GM18502 (cell line): ENCODE measurements at regions not wholly inside any gene's neighbourhood (a gene's known extent, or its start where the extent isn't known, plus 50 kb on each side); places are given as distances from the start of the nearest gene placed in this dataset.
"Not testable (repeated sequence)": the region's sequence is repeated elsewhere in the genome, so short reads cannot be mapped to it uniquely, and the experiment has no call there.

Source experiments
- ATAC-seq: cut with Tn5 transposase; IDR thresholded peaks from one replicate; pipeline ENCODE4 v1.9.1; 2021; ENCODE audit warnings: mild to moderate bottlenecking; ENCODE audit not compliant: unreplicated experiment, poor library complexity

DNA sequence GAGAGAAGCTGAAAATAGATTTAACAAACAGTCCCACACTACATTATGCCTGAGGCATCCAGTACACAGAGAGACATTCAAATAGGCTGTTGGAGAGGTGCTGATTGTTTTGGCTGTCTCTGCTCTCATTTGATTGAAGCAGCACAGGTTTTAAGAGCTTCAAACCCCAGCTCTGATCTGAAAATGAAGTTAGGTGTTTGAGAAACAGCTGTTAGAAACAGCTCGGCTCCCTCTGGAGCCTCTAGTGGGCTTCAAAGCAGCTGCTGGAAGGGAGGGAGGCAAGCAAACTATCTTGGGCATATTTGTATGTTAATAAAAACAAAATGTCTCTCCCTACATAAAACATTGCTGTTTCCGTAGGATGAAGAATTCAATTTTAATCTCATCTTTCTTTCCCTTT is 607.3 kb upstream of the GOT2 start:
- ATAC-seq = no peak

DNA sequence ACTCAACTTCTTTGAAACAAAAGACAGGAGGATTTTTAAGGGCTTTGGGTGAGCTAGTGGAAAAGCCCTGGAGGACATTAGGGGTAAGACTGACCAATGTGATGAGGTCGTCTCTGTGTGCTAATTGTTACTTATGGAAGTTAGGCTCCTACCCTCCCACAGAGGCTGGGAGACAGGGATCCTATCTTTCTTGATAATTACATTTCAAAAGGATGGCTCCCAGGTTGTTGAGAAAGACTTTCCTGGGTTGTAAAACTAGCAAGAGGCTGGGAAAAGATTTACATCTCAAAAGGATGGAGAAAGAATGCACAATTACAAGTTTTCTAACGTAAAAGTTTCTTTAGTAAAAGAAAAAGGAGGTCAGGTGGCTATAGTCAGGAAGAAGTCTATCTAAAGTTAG is 605.8 kb upstream of the GOT2 start:
- no peak for ATAC-seq

DNA sequence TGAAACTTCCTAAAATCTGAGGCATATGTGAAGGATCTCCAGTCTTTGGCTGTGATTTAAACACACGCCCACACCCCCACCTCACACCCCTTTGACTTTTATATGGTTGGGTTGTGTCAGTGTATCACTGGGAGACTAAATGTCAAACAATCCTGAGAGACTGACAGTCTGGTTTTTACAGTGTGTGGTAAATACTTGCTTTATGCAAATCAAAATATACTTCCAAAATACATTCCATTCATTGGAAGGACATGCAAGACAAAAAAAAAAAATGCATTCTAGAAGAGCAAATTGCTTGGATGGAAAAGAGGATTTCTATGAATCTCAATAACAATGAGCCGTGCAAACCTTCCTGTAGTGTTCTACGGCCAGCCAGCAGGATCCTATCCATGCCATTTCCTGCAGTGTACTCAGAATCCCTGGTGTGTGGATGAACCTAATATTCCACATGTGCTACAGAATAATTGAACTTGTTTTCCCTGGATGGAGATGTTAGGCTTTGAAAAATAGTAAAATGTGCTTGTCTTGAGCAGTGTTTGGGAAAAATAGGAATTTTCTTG is 602.1 kb upstream of the GOT2 start:
- ATAC-seq = no peak

DNA sequence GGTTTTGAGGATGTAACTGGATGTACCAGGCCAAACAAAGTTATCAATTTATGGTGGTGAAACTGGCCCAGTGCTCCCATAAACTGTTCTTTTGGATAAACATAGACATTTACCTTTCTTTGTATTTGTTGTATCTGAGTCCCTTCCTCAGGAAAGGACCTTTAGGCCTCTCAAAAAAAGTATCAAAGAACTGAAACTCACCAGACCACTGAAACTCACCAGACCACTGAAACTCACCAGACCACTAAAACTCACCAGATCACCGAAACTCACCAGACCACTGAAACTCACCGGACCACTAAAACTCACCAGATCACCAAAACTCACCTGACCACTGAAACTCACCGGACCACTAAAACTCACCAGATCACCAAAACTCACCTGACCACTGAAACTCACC is 597.6 kb upstream of the GOT2 start:
- ATAC-seq = not testable (repeated sequence)

DNA sequence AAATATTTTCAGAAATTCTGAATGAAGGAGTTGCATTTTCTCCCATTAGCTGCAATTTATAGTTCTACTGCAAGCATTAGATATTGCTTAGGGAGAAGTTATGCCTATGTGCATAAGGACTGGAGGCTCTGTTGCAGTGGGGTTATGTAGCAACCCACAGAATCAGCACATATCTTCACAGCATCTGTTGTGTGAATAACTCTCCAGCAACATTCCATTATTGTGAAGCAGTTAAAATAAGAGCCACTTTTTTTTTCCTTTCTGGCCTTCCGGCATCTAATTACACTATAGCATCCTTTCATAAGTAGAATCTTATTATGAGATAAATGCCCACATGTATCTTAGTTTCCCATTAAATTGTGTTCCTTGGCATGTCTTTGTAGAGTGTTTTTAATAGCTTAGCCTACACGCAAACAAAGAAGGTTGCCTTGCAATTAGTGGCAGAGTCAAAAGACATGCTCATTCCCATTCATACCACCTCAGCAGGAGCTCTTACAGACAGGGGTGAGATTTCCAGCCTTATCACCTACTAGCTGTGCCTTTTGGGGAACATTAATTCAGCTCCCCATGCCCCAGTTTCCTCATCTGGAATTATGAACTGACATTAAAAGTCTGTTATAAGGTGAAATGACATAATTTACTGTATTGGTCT is 596.0 kb upstream of the GOT2 start:
- no peak for ATAC-seq

DNA sequence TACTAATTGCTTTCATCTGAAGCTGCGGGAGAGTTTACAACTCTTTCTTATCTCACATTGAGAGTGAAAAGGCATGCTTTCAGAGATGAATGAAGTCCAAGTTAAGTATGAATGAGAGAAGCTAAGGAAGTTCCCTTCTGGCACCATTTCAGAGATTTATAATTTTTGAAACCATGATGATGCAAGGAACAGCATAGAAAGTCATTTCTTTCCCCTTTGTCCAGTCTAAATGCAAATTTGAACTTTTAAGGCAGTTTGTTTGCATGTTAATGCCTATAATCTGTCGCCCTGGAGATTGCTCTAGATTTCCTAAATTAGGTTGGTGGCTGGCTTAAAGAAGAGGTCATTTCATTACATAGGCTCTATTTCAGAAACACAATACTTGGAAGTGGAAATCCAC is 594.8 kb upstream of the GOT2 start:
- no peak for ATAC-seq

DNA sequence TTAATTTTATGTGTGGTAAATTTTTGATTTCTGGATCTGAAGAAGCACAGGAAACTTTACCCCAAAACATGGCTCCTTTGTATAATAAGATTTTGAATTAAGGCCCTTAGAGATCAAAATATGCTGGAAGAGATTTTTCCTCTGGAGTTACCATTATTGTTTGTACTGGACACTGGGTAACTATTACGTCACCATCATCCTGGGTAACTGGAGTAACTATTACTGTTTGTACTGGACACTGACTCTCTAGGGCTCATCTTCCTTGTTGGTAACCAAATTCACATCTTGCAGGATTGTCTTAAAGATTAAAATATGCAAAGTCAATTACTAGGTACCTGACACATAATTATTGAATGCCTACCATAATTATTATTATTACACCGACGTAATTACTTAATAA is 593.8 kb upstream of the GOT2 start:
- ATAC-seq = no peak

DNA sequence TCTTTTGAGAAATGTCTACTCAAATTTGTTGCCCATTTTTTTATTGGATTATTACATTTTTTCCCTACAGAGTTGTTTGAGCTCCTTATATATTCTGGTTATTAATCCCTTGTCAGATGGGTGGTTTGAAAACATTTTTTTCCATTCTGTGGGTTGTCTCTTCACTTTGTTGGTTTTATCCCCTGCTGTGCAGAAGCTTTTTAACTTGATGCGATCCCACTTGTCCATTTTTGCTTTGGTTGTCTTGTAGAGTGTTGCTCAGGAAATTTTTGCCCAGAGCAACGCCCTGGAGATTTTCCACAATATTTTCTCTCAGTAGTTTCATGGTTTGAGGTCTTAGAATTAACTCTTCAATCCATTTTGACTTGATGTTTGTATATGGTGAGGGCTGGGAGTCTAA is 592.8 kb upstream of the GOT2 start:
- ATAC-seq = no peak

DNA sequence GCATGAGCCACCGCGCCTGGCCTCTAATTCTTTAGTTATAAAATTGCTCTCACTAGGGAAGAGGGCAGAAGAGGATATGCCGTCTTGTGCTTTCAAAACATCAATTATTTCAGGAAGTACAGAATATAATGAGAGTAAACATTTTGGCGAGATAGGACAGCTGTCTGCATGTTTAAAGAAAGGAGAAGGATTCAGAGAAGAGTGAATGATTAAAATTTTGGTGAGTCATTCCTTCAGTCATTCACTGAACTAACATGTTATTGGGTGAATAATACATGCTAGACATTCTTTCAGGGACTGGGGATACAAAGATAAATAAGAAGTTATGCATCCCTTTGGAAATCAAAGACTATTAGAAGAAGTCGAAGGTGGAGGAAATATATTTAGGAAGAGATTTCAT is 590.3 kb upstream of the GOT2 start:
- ATAC-seq = no peak

DNA sequence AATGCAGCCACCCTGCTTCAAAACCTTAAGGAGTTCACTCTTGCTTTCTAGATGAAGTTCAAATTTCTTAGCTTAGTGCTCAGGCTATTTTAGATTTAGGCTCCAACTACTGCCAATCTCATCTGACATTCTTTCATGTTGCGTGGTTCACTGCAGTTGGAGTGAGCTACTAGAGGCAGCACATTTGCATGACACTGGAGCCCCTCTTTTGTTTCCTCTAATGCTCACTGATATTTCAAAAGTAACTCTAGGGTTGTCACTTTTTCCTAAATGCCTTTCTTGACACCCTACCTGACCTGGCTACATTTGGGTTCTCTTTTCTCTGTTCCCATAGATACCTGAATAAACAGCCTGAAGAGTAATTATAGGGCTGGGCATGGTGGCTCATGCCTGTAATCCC is 586.5 kb upstream of the GOT2 start:
- ATAC-seq = no peak

DNA sequence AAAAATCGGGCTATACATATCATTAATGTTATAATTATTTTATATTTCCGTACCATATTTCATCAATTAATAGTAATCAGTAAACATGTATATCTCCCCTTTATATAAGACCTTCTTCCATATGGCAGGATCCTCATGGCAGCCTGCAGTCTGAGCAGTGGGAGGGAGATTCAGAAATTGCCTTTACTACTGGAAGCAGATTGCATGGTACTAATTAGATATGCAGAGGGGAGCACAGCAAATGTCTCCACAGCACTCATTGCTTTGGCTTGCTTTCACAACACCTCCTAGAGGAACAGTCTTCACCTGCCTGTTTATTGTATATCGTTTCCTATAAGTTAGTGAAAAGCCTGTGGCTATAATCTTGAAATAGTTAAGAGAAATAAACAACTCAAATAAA is 585.8 kb upstream of the GOT2 start:
- ATAC-seq = no peak

DNA sequence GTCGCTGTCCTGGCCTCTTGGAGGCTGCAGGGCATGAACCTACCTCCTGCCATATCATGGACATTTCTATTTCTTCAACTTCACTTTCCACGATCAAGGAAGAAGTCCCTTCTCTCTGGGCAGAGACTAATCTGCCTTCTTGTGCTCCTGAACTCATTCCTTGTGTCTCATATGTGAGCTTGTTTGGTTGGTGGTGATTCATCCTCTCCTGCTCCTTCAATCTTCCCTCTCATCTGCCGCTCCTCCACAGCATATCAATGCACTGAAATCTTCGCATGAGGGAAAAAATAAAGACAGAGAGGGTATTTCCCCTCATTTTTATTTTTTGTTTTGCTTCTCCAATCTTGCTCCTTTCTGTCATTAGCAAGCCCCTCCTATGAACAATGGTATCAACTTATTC is 571.7 kb upstream of the GOT2 start:
- no peak for ATAC-seq

DNA sequence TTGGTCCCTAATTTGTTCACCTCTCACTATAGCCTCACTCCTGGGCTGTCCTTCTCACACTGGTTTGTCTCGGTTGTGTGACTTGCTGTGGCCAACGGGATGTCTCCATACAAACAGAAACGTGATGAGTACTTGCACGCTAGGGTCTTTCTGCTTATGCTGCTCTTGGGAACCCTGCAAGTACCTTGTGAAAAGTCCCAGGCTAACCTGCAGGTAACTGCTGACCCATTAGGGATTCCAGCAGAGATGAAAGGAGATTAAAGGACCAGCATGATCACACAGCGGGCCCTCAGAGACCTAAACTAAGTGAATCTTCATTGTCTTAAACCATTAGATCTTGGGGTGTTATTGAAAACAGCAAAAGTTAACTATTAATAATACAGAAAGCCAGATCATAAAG is 562.8 kb upstream of the GOT2 start:
- no peak for ATAC-seq

DNA sequence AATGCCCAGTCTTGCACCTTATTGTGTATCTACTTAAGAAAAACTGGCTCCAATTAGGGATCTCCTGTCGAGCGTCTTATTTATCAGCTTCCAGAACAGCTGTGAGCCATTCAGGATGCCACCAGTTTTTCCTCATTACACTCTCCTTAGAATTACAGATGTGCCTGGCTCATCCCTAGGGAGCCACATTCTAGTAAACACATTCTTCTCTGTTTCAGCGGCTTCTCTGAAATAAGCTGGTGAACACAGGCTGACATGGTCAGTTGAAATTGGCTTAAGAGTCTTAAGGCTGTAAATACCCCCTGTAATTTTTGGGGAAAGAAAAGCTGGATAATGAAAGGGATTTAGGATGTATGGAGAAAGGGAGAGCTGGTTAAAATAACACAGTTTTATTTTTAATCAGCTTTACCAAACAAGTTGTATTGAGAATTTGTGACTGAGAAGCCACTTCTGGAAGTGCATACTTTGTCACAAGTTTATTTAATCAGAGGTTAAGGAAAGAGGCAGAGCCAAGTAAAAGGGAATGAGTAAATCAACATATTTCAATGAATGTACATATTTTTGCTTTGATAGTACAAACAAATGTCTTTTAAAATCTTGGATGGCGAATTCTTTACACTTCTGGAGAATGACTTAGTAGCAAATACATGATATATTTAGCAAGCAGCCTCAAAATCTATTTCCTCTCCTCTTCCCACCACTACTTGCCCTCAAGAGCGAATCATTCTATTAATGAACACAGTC is 562.0 kb upstream of the GOT2 start:
- ATAC-seq = no peak

DNA sequence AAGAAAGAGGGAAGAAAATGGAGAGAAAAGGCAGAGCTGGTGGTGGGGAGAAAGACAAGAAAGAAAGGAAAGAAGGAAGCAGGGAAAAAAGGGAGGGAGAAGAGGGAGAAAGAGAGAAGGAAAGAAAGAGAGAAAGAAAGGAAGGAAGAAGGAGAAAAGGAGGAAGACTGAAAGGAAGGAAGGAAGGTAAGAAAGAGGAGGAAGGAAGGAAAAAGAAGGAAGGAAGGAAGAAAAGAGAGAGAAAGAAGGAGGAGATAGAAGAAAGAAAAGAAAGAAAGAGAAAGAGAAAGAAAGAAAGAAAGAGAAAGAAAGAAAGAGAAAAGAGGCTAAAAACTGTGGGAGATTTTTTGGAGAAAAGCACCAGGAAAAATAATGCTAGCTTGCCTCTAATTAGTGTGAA is 561.4 kb upstream of the GOT2 start:
- ATAC-seq = no peak

DNA sequence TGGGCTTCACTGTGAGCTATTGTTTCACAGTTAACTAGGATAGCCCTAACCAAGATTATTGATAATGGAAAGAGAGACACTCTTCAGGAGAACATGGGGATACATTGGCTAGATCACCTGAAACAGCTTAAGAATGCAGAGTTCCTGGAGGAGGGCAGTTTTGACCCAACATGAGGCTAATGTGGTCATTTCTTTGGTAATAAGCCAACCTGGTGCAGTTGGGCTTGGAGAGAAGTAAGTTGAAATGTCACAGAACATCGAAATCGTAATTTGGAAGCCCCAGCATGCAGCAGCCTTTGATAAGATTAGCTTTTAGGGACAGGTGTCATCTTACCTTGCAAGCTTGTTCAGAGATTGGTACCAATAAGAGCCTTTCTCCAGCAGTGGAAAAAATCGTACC is 556.6 kb upstream of the GOT2 start:
- no peak for ATAC-seq

DNA sequence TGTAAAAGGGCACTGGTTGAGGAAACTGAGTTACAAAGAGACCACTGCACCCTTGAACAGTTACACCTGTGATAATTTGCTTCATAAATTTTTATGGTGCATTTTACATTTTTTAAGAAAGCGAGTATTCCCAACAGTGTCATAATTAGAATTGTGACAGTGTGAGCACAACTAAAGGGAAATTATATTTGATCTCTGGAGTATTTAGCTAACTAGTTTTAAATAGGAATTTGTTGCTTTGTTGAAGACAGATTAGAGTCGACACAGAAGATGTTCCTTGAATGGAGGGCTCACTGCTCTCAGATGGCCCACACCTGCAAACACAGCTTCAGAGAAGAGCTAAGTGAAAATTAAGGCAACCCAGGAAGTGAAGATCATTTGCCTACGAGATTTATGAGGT is 555.0 kb upstream of the GOT2 start:
- no peak for ATAC-seq

DNA sequence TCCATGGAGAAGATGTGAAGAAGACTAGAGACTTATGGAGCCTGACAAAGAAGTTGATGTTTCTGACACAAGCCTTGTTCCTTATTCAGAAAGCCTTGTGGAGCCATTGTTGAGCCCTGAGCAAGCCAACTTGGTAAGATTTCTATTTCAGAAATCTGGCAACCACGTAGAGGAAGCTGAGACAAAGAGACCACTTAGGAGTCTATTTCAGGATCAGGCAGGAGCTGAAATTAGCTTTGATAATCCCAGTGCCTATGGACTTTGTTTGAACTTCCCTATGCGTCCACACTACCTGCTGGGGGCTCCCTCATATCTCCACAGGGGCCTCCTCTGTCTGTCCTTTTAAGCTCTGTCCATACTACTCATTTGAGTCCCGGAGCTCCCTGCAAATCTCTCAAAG is 540.0 kb upstream of the GOT2 start:
- no peak for ATAC-seq

DNA sequence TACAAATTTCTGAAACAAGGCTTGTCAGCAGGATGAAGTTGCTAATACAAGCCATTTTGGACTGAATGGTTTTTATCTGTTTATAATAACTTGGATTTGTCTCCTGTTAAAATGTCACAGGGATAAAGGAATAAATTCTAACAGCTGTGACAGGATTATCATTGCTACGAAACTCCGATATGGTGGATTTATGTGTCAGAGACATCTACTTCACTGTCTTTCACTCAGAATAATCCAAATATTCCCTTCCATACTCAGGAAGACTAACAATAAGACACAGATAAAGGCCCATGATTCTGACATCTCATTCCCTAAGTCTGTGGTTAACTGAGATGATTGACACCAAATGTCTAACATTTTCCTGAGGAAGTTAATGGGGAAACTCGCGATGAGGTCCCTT is 529.8 kb upstream of the GOT2 start:
- ATAC-seq = no peak

DNA sequence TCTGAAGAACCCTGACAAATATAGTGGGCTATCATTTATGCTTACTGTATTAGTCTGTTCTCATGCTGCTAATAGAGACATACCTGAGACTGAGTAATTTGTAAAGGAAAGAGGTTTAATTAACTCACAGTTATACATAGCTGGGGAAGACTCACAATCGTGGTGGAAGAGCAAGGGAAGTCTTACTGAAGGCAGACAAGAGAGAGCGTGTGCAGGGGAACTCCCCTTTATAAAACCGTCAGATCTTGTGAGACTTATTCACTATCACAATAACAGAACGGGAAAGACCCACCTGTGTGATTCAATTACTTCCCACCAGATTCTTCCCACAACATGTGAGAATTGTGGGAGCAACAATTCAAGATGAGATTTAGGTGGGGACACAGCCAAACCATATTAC is 526.8 kb upstream of the GOT2 start:
- no peak for ATAC-seq

DNA sequence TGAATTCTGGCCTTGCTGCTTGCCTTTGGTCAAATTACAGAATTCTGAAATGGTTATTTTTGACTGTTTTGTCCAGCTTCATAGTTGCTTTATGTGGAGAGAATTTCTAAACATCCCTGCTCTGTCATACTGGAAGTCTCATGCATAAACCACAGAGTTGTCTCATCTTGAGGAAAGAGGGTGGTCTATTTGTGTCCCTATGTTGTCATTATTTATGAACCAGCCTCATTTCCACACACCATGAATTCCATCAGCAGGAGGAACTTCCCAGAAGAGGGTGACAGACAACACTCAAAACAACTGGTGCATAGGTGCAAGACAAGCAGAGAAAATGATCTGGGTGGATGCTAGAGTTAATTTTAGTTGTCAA is 525.8 kb upstream of the GOT2 start:
- ATAC-seq = no peak
